CD4-positive, alpha-beta memory T cell (primary cell): ENCODE measurements at regions not wholly inside any gene's neighbourhood (a gene's known extent, or its start where the extent isn't known, plus 50 kb on each side); places are given as distances from the start of the nearest gene placed in this dataset.

Experiments
- CTCF ChIA-PET: fragments of 350-600 bp; sonication (Branson Sonifier 250); formaldehyde crosslinking; loops from one replicate; lab custom pipeline; 2021; ENCODE audit warnings: inconsistent platforms; ENCODE audit not compliant: partially characterized antibody; lab: Charles Lee
- POLR2A ChIA-PET: fragments of 350-600 bp; sonication (Branson Sonifier 250); formaldehyde crosslinking; loops from one replicate; lab custom pipeline; 2021; ENCODE audit not compliant: partially characterized antibody; lab: Charles Lee
- DNase-seq, 5 donors: peaks; one replicate each; pipeline versions ENCODE4 v3.0.0 to v3.0.0-alpha.2; 2020 to 2022; ENCODE audit warnings: mixed read lengths in 1 of 5
- H3K27ac ChIP-seq: one replicate; pipeline ENCODE4 v1.7.0; 2013; ENCODE audit warnings: low read depth, low read length
- H3K27me3 ChIP-seq: 2 replicates; pipeline ENCODE4 v1.7.0; 2013; ENCODE audit warnings: mild to moderate bottlenecking, low read length, moderate library complexity; ENCODE audit not compliant: insufficient read depth
- H3K36me3 ChIP-seq: 2 replicates; pipeline ENCODE4 v1.7.0; 2013; ENCODE audit warnings: mild to moderate bottlenecking, low read length, moderate library complexity; ENCODE audit not compliant: insufficient read depth
- H3K4me1 ChIP-seq: 2 replicates; pipeline ENCODE4 v1.7.0; 2013; ENCODE audit warnings: mild to moderate bottlenecking, low read length, moderate library complexity; ENCODE audit not compliant: insufficient read depth
- H3K4me3 ChIP-seq, 2 donors: one replicate each; pipeline ENCODE4 v1.7.0; 2013; ENCODE audit warnings: low read length in 2 of 2, mild to moderate bottlenecking in 1 of 2
- H3K9me3 ChIP-seq, 2 donors: one replicate each; pipeline ENCODE4 v1.7.0; 2013; ENCODE audit warnings: low read length in 2 of 2, control low read depth in 1 of 2; ENCODE audit not compliant: control insufficient read depth in 1 of 2
- H3K27ac Mint-ChIP-seq, 7 donors: one replicate each; pipeline ENCODE4 v1.8.0; 2020 to 2021; ENCODE audit warnings: mixed read lengths in 7 of 7, mild to moderate bottlenecking in 6 of 7, inconsistent platforms in 3 of 7, moderate library complexity in 3 of 7
- H3K27me3 Mint-ChIP-seq, 2 donors: one replicate each; pipeline ENCODE4 v1.8.0; 2020 to 2021; ENCODE audit warnings: mixed read lengths in 2 of 2
- H3K36me3 Mint-ChIP-seq, 2 donors: one replicate each; pipeline ENCODE4 v1.8.0; 2020 to 2021; ENCODE audit warnings: mixed read lengths in 2 of 2, inconsistent platforms in 1 of 2, mild to moderate bottlenecking in 1 of 2
- H3K4me1 Mint-ChIP-seq, 4 donors: one replicate each; pipeline ENCODE4 v1.8.0; 2020 to 2021; ENCODE audit warnings: mixed read lengths in 4 of 4, mild to moderate bottlenecking in 1 of 4
- H3K4me3 Mint-ChIP-seq, 8 donors: one replicate each; pipeline ENCODE4 v1.8.0; 2020 to 2021; ENCODE audit warnings: mixed read lengths in 8 of 8, mild to moderate bottlenecking in 7 of 8, moderate library complexity in 6 of 8, inconsistent platforms in 3 of 8
- H3K9me3 Mint-ChIP-seq, 8 donors: one replicate each; pipeline ENCODE4 v1.8.0; 2020 to 2021; ENCODE audit warnings: mixed read lengths in 8 of 8, mild to moderate bottlenecking in 5 of 8, inconsistent platforms in 3 of 8, moderate library complexity in 1 of 8
- intact Hi-C: fragments of 100-400 bp; cut with micrococcal nuclease; formaldehyde crosslinking; loops from one replicate; pipeline ENCODE4 v1.15.1; 2023

- POLR2A ChIA-PET: no interaction called here
- no peaks in the 10 kb centered on the region for H3K36me3 ChIP-seq
- Mint-ChIP-seq H3K9me3 (peaks cover 0 to 34% (median 19%) of the 10 kb centered on the region in 8 donors), H3K4me1 (no peaks in the 10 kb centered on the region), H3K27ac (no peak overlapping the region), H3K27me3 (no peaks in the 10 kb centered on the region), H3K36me3 (no peaks in the 10 kb centered on the region), H3K4me3 (no peak overlapping the region)
- no peak for DNase-seq
- CTCF ChIA-PET: no interaction called here
- no peaks in the 10 kb centered on the region for H3K4me1 ChIP-seq
- intact Hi-C loops: no loop called here
- no peaks in the 10 kb centered on the region for H3K9me3 ChIP-seq
- H3K27ac ChIP-seq: no peak overlapping the region
- H3K4me3 ChIP-seq: no peak overlapping the region
- no peaks in the 10 kb centered on the region for H3K27me3 ChIP-seq
Measured at GRCh38 chr13:65762012-65762411, 1468.1 kb downstream of the PCDH9 start.

GRCh38 chr13:65756071-65756671 lies 1474.0 kb downstream of the PCDH9 start:
- H3K9me3 Mint-ChIP-seq: peaks cover 0 to 35% (median 17%) of the 10 kb centered on the region in 8 donors
- Histone ChIP-seq H3K9me3 (no peaks in the 10 kb centered on the region), H3K36me3 (no peaks in the 10 kb centered on the region), H3K4me1 (no peaks in the 10 kb centered on the region), H3K27me3 (no peaks in the 10 kb centered on the region), H3K4me3 (no peak overlapping the region), H3K27ac (no peak overlapping the region)
- ChIA-PET CTCF (no interaction called here), POLR2A (no interaction called here)
- no peaks in the 10 kb centered on the region for H3K4me1 Mint-ChIP-seq
- H3K4me3 Mint-ChIP-seq: no peak overlapping the region
- intact Hi-C loops: no loop called here
- no peaks in the 10 kb centered on the region for H3K36me3 Mint-ChIP-seq
- no peak overlapping the region for H3K27ac Mint-ChIP-seq
- no peaks in the 10 kb centered on the region for H3K27me3 Mint-ChIP-seq
- DNase-seq: no peak

GRCh38 chr13:65748227-65748626 lies 1481.9 kb downstream of the PCDH9 start:
- Histone ChIP-seq H3K27me3 (no peaks in the 10 kb centered on the region), H3K9me3 (no peaks in the 10 kb centered on the region), H3K36me3 (no peaks in the 10 kb centered on the region), H3K27ac (no peak overlapping the region), H3K4me3 (no peak overlapping the region), H3K4me1 (no peaks in the 10 kb centered on the region)
- H3K9me3 Mint-ChIP-seq: peaks cover 2 to 21% (median 8%) of the 10 kb centered on the region in 8 donors
- no peak overlapping the region for H3K27ac Mint-ChIP-seq
- H3K4me1 Mint-ChIP-seq: no peaks in the 10 kb centered on the region
- ChIA-PET CTCF (no interaction called here), POLR2A (no interaction called here)
- DNase-seq: no peak
- no peaks in the 10 kb centered on the region for H3K36me3 Mint-ChIP-seq
- H3K27me3 Mint-ChIP-seq: no peaks in the 10 kb centered on the region
- H3K4me3 Mint-ChIP-seq: no peak overlapping the region
- intact Hi-C loops: no loop called here

GRCh38 chr13:65746406-65746921 lies 1483.7 kb downstream of the PCDH9 start:
- POLR2A ChIA-PET: no interaction called here
- H3K27me3 ChIP-seq: no peaks in the 10 kb centered on the region
- H3K36me3 Mint-ChIP-seq: no peaks in the 10 kb centered on the region
- intact Hi-C loops: no loop called here
- no peaks in the 10 kb centered on the region for H3K27me3 Mint-ChIP-seq
- no peak overlapping the region for H3K27ac Mint-ChIP-seq
- no peaks in the 10 kb centered on the region for H3K4me1 Mint-ChIP-seq
- peaks cover 2 to 21% (median 8%) of the 10 kb centered on the region in 8 donors for H3K9me3 Mint-ChIP-seq
- H3K4me1 ChIP-seq: no peaks in the 10 kb centered on the region
- no peak for DNase-seq
- no peak overlapping the region for H3K27ac ChIP-seq
- CTCF ChIA-PET: no interaction called here
- no peak overlapping the region for H3K4me3 Mint-ChIP-seq
- H3K36me3 ChIP-seq: no peaks in the 10 kb centered on the region
- no peak overlapping the region for H3K4me3 ChIP-seq
- H3K9me3 ChIP-seq: no peaks in the 10 kb centered on the region

- Mint-ChIP-seq H3K4me1 (no peaks in the 10 kb centered on the region), H3K27me3 (no peaks in the 10 kb centered on the region), H3K9me3 (peaks cover 2 to 24% (median 7%) of the 10 kb centered on the region in 8 donors), H3K27ac (no peak overlapping the region), H3K36me3 (no peaks in the 10 kb centered on the region), H3K4me3 (no peak overlapping the region)
- ChIA-PET CTCF (no interaction called here), POLR2A (no interaction called here)
- no peak for DNase-seq
- H3K4me3 ChIP-seq: no peak overlapping the region
- H3K36me3 ChIP-seq: no peaks in the 10 kb centered on the region
- H3K27ac ChIP-seq: no peak overlapping the region
- H3K27me3 ChIP-seq: no peaks in the 10 kb centered on the region
- intact Hi-C loops: no loop called here
- H3K9me3 ChIP-seq: no peaks in the 10 kb centered on the region
- H3K4me1 ChIP-seq: no peaks in the 10 kb centered on the region
Measured at GRCh38 chr13:65744836-65745235, 1485.3 kb downstream of the PCDH9 start.

GRCh38 chr13:65733110-65733509 lies 1497.0 kb downstream of the PCDH9 start:
- CTCF ChIA-PET: no interaction called here
- H3K9me3 Mint-ChIP-seq: peaks cover 4 to 34% (median 15%) of the 10 kb centered on the region in 8 donors
- intact Hi-C loops: no loop called here

GRCh38 chr13:65727070-65727469 lies 1503.1 kb downstream of the PCDH9 start:
- no peak for DNase-seq
- no peaks in the 10 kb centered on the region for H3K36me3 ChIP-seq
- H3K9me3 ChIP-seq: no peaks in the 10 kb centered on the region
- CTCF ChIA-PET: no interaction called here
- intact Hi-C loops: no loop called here
- no peaks in the 10 kb centered on the region for H3K4me1 ChIP-seq
- Mint-ChIP-seq H3K27me3 (no peaks in the 10 kb centered on the region), H3K36me3 (no peaks in the 10 kb centered on the region), H3K27ac (no peak overlapping the region), H3K9me3 (peaks cover 0 to 10% (median 3%) of the 10 kb centered on the region in 8 donors), H3K4me3 (no peak overlapping the region), H3K4me1 (no peaks in the 10 kb centered on the region)
- H3K27ac ChIP-seq: no peak overlapping the region
- H3K4me3 ChIP-seq: no peak overlapping the region
- POLR2A ChIA-PET: no interaction called here
- H3K27me3 ChIP-seq: no peaks in the 10 kb centered on the region

More at GRCh38 chr13:65733110-65733509, 1497.0 kb downstream of the PCDH9 start:
- Histone ChIP-seq H3K27ac (no peak overlapping the region), H3K36me3 (no peaks in the 10 kb centered on the region), H3K9me3 (no peaks in the 10 kb centered on the region), H3K4me3 (no peak overlapping the region), H3K4me1 (no peaks in the 10 kb centered on the region), H3K27me3 (no peaks in the 10 kb centered on the region)
- Mint-ChIP-seq H3K36me3 (no peaks in the 10 kb centered on the region), H3K4me3 (no peak overlapping the region), H3K27me3 (no peaks in the 10 kb centered on the region), H3K27ac (no peak overlapping the region), H3K4me1 (no peaks in the 10 kb centered on the region)
- POLR2A ChIA-PET: no interaction called here
- DNase-seq: no peak
